CD4-positive, CD25-positive, alpha-beta regulatory T cell (primary cell): ENCODE measurements at regions not wholly inside any gene's neighbourhood (a gene's known extent, or its start where the extent isn't known, plus 50 kb on each side); places are given as distances from the start of the nearest gene placed in this dataset.

Experiments used
- ATAC-seq, 2 donors: fragments of 150-1000 bp; cut with Tn5 transposase; one replicate each; pipeline ENCODE4 v1.10.0; 2021; ENCODE audit warnings: low read depth in 2 of 2, moderate number of reproducible peaks in 2 of 2, moderate library complexity in 1 of 2
- DNase-seq, 3 donors: peaks; one replicate each; pipeline versions ENCODE4 v3.0.0 to v3.0.0-alpha.2; 2012 to 2022; ENCODE audit warnings: mixed read lengths in 1 of 3
- H3K27ac ChIP-seq: one replicate; pipeline ENCODE4 v1.7.0; 2013; ENCODE audit warnings: mild to moderate bottlenecking, low read length; ENCODE audit not compliant: insufficient read depth, poor library complexity, severe bottlenecking
- H3K27me3 ChIP-seq: one replicate; pipeline ENCODE4 v1.7.0; 2013; ENCODE audit warnings: low read length; ENCODE audit not compliant: control insufficient read depth, insufficient read depth
- H3K36me3 ChIP-seq: one replicate; pipeline ENCODE4 v1.7.0; 2013; ENCODE audit warnings: mild to moderate bottlenecking, low read length, moderate library complexity; ENCODE audit not compliant: control insufficient read depth, insufficient read depth
- H3K4me1 ChIP-seq: 2 replicates; pipeline ENCODE4 v1.7.0; 2013; ENCODE audit warnings: mild to moderate bottlenecking, low read length; ENCODE audit not compliant: insufficient read depth, control insufficient read depth, poor library complexity, severe bottlenecking
- H3K4me3 ChIP-seq: one replicate; pipeline ENCODE4 v1.7.0; 2013; ENCODE audit warnings: low read depth, mild to moderate bottlenecking, low read length, moderate library complexity
- H3K9me3 ChIP-seq, 2 experiments: 1 replicate in 1 of 2; 2 replicates in 1 of 2; pipeline ENCODE4 v1.7.0; 2013; ENCODE audit warnings: low read length in 2 of 2, mild to moderate bottlenecking in 1 of 2, moderate library complexity in 1 of 2; ENCODE audit not compliant: control insufficient read depth in 2 of 2
- H3K27ac Mint-ChIP-seq, 3 donors: one replicate each; pipeline ENCODE4 v1.8.0; 2020 to 2022; ENCODE audit warnings: mild to moderate bottlenecking in 3 of 3, mixed read lengths in 3 of 3, moderate library complexity in 2 of 3
- H3K27me3 Mint-ChIP-seq: one replicate; pipeline ENCODE4 v1.8.0; 2022; ENCODE audit warnings: mild to moderate bottlenecking, mixed read lengths
- H3K36me3 Mint-ChIP-seq: one replicate; pipeline ENCODE4 v1.8.0; 2020; ENCODE audit warnings: mixed read lengths
- H3K4me1 Mint-ChIP-seq, 4 donors: one replicate each; pipeline ENCODE4 v1.8.0; 2020 to 2022; ENCODE audit warnings: mixed read lengths in 4 of 4, mild to moderate bottlenecking in 1 of 4
- H3K4me3 Mint-ChIP-seq, 4 donors: one replicate each; pipeline ENCODE4 v1.8.0; 2020 to 2022; ENCODE audit warnings: mild to moderate bottlenecking in 4 of 4, mixed read lengths in 4 of 4, moderate library complexity in 3 of 4
- H3K9me3 Mint-ChIP-seq, 7 donors: one replicate each; pipeline ENCODE4 v1.8.0; 2020 to 2022; ENCODE audit warnings: mixed read lengths in 7 of 7, mild to moderate bottlenecking in 3 of 7, moderate library complexity in 2 of 7

DNA sequence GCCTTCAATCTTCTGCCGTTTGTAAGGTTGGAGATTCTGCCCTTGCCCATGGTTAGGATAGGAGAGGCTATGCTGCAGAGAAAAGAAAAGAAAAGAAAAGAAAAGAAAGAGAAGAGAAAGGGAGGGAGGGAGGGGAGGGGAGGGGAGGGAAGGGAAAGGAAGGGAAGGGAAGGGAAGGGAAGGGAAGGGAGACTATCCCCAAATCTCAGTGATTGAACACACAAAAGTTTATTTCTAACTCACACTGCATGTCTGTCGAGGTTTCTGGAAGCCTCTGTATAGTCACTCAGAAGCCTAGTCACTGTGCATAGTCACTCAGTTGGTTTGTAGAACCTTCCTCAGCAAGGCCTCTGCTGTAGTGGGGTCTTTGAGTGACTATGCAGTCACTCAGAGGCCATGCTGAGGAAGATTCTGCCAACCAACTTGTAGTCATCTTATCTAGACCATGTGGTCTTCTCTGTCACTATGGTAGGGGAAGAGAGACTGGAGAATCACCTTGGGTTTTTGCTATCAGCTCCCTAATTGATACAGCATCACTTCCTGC is 52.3 kb upstream of the ABCC9 start:
- Mint-ChIP-seq H3K4me3 (no peak overlapping the region), H3K9me3 (no peaks in the 10 kb centered on the region), H3K27me3 (peaks cover 11% of the 10 kb centered on the region), H3K27ac (no peak overlapping the region), H3K36me3 (no peaks in the 10 kb centered on the region), H3K4me1 (peaks cover 0 to 7% (median 3%) of the 10 kb centered on the region in 4 donors)
- no peak overlapping the region for H3K4me3 ChIP-seq
- no peaks in the 10 kb centered on the region for H3K27me3 ChIP-seq
- H3K9me3 ChIP-seq: no peaks in the 10 kb centered on the region
- no peak for DNase-seq
- H3K27ac ChIP-seq: no peak overlapping the region
- no peaks in the 10 kb centered on the region for H3K4me1 ChIP-seq
- no peak for ATAC-seq
- no peaks in the 10 kb centered on the region for H3K36me3 ChIP-seq

DNA sequence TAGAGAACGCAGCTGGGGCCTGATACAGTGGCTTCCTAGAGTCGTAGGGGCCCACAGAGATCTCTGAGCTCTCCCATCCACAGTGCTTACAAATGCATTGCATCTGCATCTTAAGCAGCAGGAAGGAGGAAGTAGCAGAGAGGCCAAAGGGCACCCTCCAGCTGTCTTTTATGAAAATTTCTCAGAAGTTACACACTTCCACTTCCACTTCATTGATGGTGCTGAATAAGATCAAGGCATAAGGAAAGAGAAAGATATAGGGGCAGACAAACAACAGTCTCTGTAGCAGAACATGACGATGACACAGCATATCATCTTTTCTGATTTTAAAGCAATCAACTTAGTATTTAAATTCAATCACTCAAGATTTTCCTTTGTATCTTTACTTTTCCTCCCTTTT is 51.6 kb upstream of the ABCC9 start:
- ATAC-seq: peak in 1 of 2 donors; percentile 39
- H3K4me3 Mint-ChIP-seq: no peak overlapping the region
- no peaks in the 10 kb centered on the region for H3K9me3 Mint-ChIP-seq
- H3K27me3 Mint-ChIP-seq: peaks cover 11% of the 10 kb centered on the region
- no peaks in the 10 kb centered on the region for H3K36me3 Mint-ChIP-seq
- H3K4me3 ChIP-seq: no peak overlapping the region
- no peaks in the 10 kb centered on the region for H3K9me3 ChIP-seq
- peak in 1 of 3 donors; percentile 68 for DNase-seq
- H3K27ac ChIP-seq: no peak overlapping the region
- peak overlapping the region in 1 of 3 donors; percentile 7 for H3K27ac Mint-ChIP-seq
- H3K36me3 ChIP-seq: no peaks in the 10 kb centered on the region
- peaks cover 0 to 7% (median 3%) of the 10 kb centered on the region in 4 donors for H3K4me1 Mint-ChIP-seq
- H3K27me3 ChIP-seq: no peaks in the 10 kb centered on the region
- H3K4me1 ChIP-seq: no peaks in the 10 kb centered on the region

DNA sequence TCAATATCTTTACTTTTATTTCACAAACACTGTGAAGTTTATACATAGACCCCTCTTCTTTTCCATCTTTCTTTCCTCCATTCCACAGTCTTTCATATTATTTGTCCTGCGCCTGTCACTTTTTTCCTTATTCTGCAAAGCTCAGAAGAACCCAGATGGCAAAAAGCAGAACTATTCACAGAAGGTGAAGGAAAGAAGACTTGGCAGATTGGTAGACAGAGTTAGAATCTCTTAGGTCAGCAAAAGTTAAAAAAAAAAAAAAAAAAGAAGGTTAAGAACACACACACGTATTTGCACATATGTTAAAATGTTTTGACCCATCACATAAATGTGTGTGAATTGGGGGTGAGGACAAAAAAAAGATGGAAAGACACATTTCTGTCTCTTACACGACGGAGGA is 50.3 kb upstream of the ABCC9 start:
- peaks cover under 1% of the 10 kb centered on the region for H3K27me3 ChIP-seq
- Mint-ChIP-seq H3K9me3 (no peaks in the 10 kb centered on the region), H3K4me1 (peaks cover 0 to 7% (median 3%) of the 10 kb centered on the region in 4 donors), H3K27ac (no peak overlapping the region), H3K36me3 (no peaks in the 10 kb centered on the region), H3K4me3 (no peak overlapping the region), H3K27me3 (peaks cover 11% of the 10 kb centered on the region)
- H3K4me1 ChIP-seq: no peaks in the 10 kb centered on the region
- ATAC-seq (no peak), DNase-seq (no peak)
- H3K27ac ChIP-seq: no peak overlapping the region
- no peaks in the 10 kb centered on the region for H3K36me3 ChIP-seq
- H3K4me3 ChIP-seq: no peak overlapping the region
- H3K9me3 ChIP-seq: no peaks in the 10 kb centered on the region
